SK-N-MC (cell line): ENCODE measurements at regions not wholly inside any gene's neighbourhood (a gene's known extent, or its start where the extent isn't known, plus 50 kb on each side); places are given as distances from the start of the nearest gene placed in this dataset.

Experiments used
- EZH2 ChIP-seq: fragments of 200-600 bp; sonication (generic); IDR thresholded peaks from one replicate; pipeline ENCODE4 v1.6.1; 2017; ENCODE audit warnings: antibody characterized with exemption
- FOXP2 ChIP-seq: optimal IDR thresholded peaks from 2 replicates; pipeline ENCODE3; 2011; ENCODE audit warnings: mild to moderate bottlenecking, moderate library complexity; ENCODE audit not compliant: insufficient read depth; ENCODE audit errors: extremely low read length, control extremely low read depth
- POLR2AphosphoS5 ChIP-seq: IDR thresholded peaks from 2 replicates; pipeline ENCODE4 v1.6.1; 2012; ENCODE audit warnings: mild to moderate bottlenecking, low read depth, low read length, borderline replicate concordance

- TF ChIP-seq POLR2AphosphoS5 (no peak), EZH2 (no peak), FOXP2 (no peak)
These were observed 337.9 kb downstream of the CETN3 start for GRCh38 chr5:90071656-90072055.
